Caco-2 (cell line): ENCODE measurements at regions not wholly inside any gene's neighbourhood (a gene's known extent, or its start where the extent isn't known, plus 50 kb on each side); places are given as distances from the start of the nearest gene placed in this dataset.
A peak's percentile ranks its signal among the peaks of the same experiment; 100 is the strongest.

Source experiments
- BruUV-seq: library from RNA; stranded (reverse); fragments of 400-500 nt; replicated peaks from 2 replicates; lab custom pipeline; 2021; lab: Mats Ljungman, UMichigan
- CTCF ChIA-PET: fragments of 300-600 bp; sonication (Branson Sonifier 250); formaldehyde crosslinking; loops from one replicate; lab custom pipeline; 2022; ENCODE audit warnings: antibody characterized with exemption; lab: Charles Lee
- POLR2A ChIA-PET: fragments of 300-600 bp; sonication (Branson Sonifier 250); formaldehyde crosslinking; loops from one replicate; lab custom pipeline; 2022; ENCODE audit warnings: antibody characterized with exemption; lab: Charles Lee
- DNase-seq, 2 experiments: peaks; one replicate each; pipeline versions ENCODE4 v3.0.0 to v3.0.0-alpha.2; 2020 to 2022
- H3K27me3 ChIP-seq: replicated peaks from 2 replicates; pipeline ENCODE4 v1.6.0; 2011; ENCODE audit warnings: low read length; ENCODE audit not compliant: control insufficient read depth, insufficient read depth
- H3K36me3 ChIP-seq: 2 replicates; pipeline ENCODE4 v1.5.1; 2011; ENCODE audit warnings: low read length; ENCODE audit not compliant: control insufficient read depth, insufficient read depth
- H3K4me1 ChIP-seq: fragments of 250-450 bp; sonication (Bioruptor Pico); 2 replicates; pipeline ENCODE4 v1.5.1; 2020; ENCODE audit warnings: mild to moderate bottlenecking
- H3K4me3 ChIP-seq: 2 replicates; pipeline ENCODE4 v1.5.1; 2011; ENCODE audit warnings: low read depth, mild to moderate bottlenecking, control low read depth, low read length
- H3K9me3 ChIP-seq: fragments of 250-450 bp; sonication (Bioruptor Pico); 2 replicates; pipeline ENCODE4 v1.5.1; 2020; ENCODE audit warnings: mild to moderate bottlenecking, moderate library complexity
- H3K27ac Mint-ChIP-seq: one replicate; pipeline ENCODE4 v1.8.0; 2022; ENCODE audit warnings: mixed read lengths; ENCODE audit not compliant: unreplicated experiment
- H3K27me3 Mint-ChIP-seq: one replicate; pipeline ENCODE4 v1.8.0; 2022; ENCODE audit warnings: mixed read lengths; ENCODE audit not compliant: insufficient read depth, unreplicated experiment
- H3K36me3 Mint-ChIP-seq: one replicate; pipeline ENCODE4 v1.8.0; 2022; ENCODE audit warnings: mild to moderate bottlenecking, mixed read lengths; ENCODE audit not compliant: insufficient read depth, unreplicated experiment
- H3K4me1 Mint-ChIP-seq: one replicate; pipeline ENCODE4 v1.8.0; 2022; ENCODE audit warnings: low read depth, mixed read lengths; ENCODE audit not compliant: unreplicated experiment
- H3K4me3 Mint-ChIP-seq: one replicate; pipeline ENCODE4 v1.8.0; 2022; ENCODE audit warnings: mild to moderate bottlenecking, moderate library complexity, mixed read lengths; ENCODE audit not compliant: unreplicated experiment
- H3K9me3 Mint-ChIP-seq: one replicate; pipeline ENCODE4 v1.8.0; 2022; ENCODE audit warnings: mixed read lengths; ENCODE audit not compliant: unreplicated experiment
- intact Hi-C: fragments of 100-400 bp; cut with micrococcal nuclease; formaldehyde crosslinking; loops from one replicate; pipeline ENCODE4 v1.10.0; 2022; ENCODE audit not compliant: unreplicated experiment
- TF ChIP-seq, protein P1 (sequence below), 2 experiments: fragments of 200-600 bp in 1 of 2; IDR thresholded peaks; 1 replicate in 1 of 2; 2 replicates in 1 of 2; pipeline versions ENCODE4 v1.5.1 to v1.8.0; 2011 to 2022; ENCODE audit warnings: antibody characterized with exemption in 1 of 2, control low read depth in 1 of 2, inconsistent platforms in 1 of 2, low read depth in 1 of 2, low read length in 1 of 2, mild to moderate bottlenecking in 1 of 2, moderate library complexity in 1 of 2; ENCODE audit not compliant: insufficient read depth in 1 of 2, severe bottlenecking in 1 of 2, unreplicated experiment in 1 of 2

DNA sequence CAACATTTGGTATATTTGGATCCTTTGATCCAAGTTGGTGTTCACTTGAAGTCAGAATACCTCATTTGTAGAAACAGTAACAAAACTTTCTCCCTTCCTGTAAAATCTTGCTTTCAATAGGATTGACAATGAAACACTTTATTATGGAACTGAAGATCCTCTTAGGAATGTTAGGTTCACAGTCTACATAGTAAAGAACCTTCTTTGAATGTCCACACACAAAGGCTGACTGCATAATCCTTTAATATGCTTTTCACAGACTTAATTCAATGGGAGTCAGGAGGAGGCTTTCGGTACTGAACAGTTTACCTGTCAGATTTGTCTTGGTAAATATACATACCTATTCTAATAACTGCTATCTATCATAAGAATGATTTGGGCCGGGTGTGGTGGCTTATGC, 188.5 kb downstream of the SPRY1 start:
- ChIA-PET CTCF (no interaction called here), POLR2A (no interaction called here)
- Mint-ChIP-seq H3K4me3 (no peak overlapping the region), H3K4me1 (peaks cover 6% of the 10 kb centered on the region), H3K27ac (no peak overlapping the region), H3K36me3 (no peaks in the 10 kb centered on the region), H3K27me3 (no peaks in the 10 kb centered on the region), H3K9me3 (peaks cover 16% of the 10 kb centered on the region)
- Histone ChIP-seq H3K27me3 (no peaks in the 10 kb centered on the region), H3K36me3 (no peaks in the 10 kb centered on the region), H3K4me3 (no peak overlapping the region), H3K9me3 (peaks cover 5% of the 10 kb centered on the region), H3K4me1 (peaks cover 19% of the 10 kb centered on the region)
- TF ChIP-seq, protein P1, sequence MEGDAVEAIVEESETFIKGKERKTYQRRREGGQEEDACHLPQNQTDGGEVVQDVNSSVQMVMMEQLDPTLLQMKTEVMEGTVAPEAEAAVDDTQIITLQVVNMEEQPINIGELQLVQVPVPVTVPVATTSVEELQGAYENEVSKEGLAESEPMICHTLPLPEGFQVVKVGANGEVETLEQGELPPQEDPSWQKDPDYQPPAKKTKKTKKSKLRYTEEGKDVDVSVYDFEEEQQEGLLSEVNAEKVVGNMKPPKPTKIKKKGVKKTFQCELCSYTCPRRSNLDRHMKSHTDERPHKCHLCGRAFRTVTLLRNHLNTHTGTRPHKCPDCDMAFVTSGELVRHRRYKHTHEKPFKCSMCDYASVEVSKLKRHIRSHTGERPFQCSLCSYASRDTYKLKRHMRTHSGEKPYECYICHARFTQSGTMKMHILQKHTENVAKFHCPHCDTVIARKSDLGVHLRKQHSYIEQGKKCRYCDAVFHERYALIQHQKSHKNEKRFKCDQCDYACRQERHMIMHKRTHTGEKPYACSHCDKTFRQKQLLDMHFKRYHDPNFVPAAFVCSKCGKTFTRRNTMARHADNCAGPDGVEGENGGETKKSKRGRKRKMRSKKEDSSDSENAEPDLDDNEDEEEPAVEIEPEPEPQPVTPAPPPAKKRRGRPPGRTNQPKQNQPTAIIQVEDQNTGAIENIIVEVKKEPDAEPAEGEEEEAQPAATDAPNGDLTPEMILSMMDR (IDR thresholded peaks at IDR 0.05; ENCODE audit: insufficient read depth in 1 of 2, low read depth in 1 of 2, low read length in 1 of 2, severe bottlenecking in 1 of 2, unreplicated experiment in 1 of 2): no peak
- DNase-seq: no peak
- intact Hi-C loops: no loop called here
- no TSS peak for BruUV-seq

DNA sequence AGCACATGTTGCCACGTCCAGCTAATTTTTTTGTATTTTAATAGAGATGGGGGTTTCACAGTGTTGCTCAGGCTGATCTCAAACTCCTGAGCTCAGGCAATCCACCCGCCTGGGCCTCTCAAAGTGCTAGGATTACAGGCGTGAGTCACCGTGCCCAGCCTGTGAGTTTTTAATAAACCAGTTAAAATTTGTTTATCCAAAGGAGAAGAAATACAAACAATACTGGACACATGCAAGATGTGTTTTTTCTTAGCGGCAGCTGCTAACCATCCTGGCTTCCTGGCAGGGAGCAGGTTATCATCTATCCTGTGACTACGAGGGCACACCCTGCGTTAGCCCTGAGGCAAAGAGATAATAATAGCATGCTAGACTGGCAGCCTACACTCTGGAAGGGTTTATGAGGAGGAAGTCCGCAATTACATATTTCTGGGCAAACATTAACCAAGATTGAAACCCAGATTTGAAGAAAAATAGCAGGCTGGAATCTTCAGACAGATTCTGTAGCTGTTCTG, 191.4 kb downstream of the SPRY1 start:
- Mint-ChIP-seq H3K27ac (no peak overlapping the region), H3K4me1 (peaks cover 6% of the 10 kb centered on the region), H3K4me3 (peak overlapping the region; percentile 32), H3K27me3 (no peaks in the 10 kb centered on the region), H3K36me3 (no peaks in the 10 kb centered on the region), H3K9me3 (peaks cover 5% of the 10 kb centered on the region)
- CTCF ChIA-PET: no interaction called here
- peak; percentile 60 to 84 for DNase-seq
- intact Hi-C loops: no loop called here
- TF ChIP-seq, protein P1 (IDR thresholded peaks at IDR 0.05; ENCODE audit: insufficient read depth in 1 of 2, low read depth in 1 of 2, low read length in 1 of 2, severe bottlenecking in 1 of 2, unreplicated experiment in 1 of 2): no peak
- Histone ChIP-seq H3K4me3 (no peak overlapping the region), H3K27me3 (no peaks in the 10 kb centered on the region), H3K9me3 (no peaks in the 10 kb centered on the region), H3K4me1 (peaks cover 19% of the 10 kb centered on the region), H3K36me3 (no peaks in the 10 kb centered on the region)
- BruUV-seq: no TSS peak
- POLR2A ChIA-PET: no interaction called here

DNA sequence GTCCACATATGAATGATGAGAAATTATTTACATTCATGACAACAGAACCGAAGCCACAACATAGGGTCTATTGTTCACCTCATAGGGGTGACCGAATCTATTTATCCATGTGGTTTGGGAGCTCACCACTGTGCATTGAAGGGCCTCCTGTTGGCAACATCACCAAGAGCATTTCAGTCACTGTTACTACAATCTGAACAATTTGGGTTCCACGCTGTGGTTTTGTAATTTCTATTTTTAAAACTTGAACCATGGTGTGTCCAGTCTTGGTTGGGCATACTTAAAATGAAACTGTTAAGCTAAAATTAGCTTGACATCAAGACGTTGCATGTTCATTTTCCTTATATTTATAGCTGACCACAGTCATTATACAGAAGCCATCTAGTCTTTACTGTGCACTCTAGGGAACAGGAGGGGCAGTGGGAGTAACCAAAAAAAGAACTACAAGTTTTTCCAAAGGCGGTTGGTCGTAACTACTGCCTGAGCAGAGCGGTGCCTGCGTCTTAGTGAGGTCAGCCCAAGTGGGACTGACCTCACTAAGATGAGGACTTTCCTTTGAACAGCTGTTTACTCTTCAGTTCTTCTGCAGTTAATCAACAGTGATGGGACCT, 192.1 kb downstream of the SPRY1 start:
- DNase-seq: no peak
- no peak overlapping the region for H3K27ac Mint-ChIP-seq
- Histone ChIP-seq H3K4me1 (peaks cover 19% of the 10 kb centered on the region), H3K27me3 (no peaks in the 10 kb centered on the region), H3K4me3 (no peak overlapping the region), H3K36me3 (no peaks in the 10 kb centered on the region), H3K9me3 (no peaks in the 10 kb centered on the region)
- peaks cover 10% of the 10 kb centered on the region for H3K9me3 Mint-ChIP-seq
- no peaks in the 10 kb centered on the region for H3K27me3 Mint-ChIP-seq
- TSS peak; percentile 22 for BruUV-seq
- H3K4me3 Mint-ChIP-seq: peak overlapping the region; percentile 32
- H3K36me3 Mint-ChIP-seq: peaks cover 5% of the 10 kb centered on the region
- POLR2A ChIA-PET: no interaction called here
- intact Hi-C loops: no loop called here
- TF ChIP-seq, protein P1 (IDR thresholded peaks at IDR 0.05; ENCODE audit: insufficient read depth in 1 of 2, low read depth in 1 of 2, low read length in 1 of 2, severe bottlenecking in 1 of 2, unreplicated experiment in 1 of 2): no peak
- CTCF ChIA-PET: no interaction called here
- peaks cover 6% of the 10 kb centered on the region for H3K4me1 Mint-ChIP-seq
